IPS-11a (cell line): ENCODE measurements at regions not wholly inside any gene's neighbourhood (a gene's known extent, or its start where the extent isn't known, plus 50 kb on each side); places are given as distances from the start of the nearest gene placed in this dataset.

Experiments
- H3K4me3 ChIP-seq: one replicate; pipeline ENCODE4 v1.5.1; 2013; ENCODE audit warnings: low read depth, low read length, control low read depth

- no peak overlapping the region for H3K4me3 ChIP-seq
Measured at GRCh38 chr3:117534138-117534537, 824.6 kb downstream of the TUSC7 start.

GRCh38 chr3:117536006-117536405 is 826.4 kb downstream of the TUSC7 start:
- H3K4me3 ChIP-seq = no peak overlapping the region

- H3K4me3 ChIP-seq = no peak overlapping the region
Measured at GRCh38 chr3:117537949-117538348, 828.4 kb downstream of the TUSC7 start.

GRCh38 chr3:117539729-117540128 is 830.1 kb downstream of the TUSC7 start:
- no peak overlapping the region for H3K4me3 ChIP-seq

DNA sequence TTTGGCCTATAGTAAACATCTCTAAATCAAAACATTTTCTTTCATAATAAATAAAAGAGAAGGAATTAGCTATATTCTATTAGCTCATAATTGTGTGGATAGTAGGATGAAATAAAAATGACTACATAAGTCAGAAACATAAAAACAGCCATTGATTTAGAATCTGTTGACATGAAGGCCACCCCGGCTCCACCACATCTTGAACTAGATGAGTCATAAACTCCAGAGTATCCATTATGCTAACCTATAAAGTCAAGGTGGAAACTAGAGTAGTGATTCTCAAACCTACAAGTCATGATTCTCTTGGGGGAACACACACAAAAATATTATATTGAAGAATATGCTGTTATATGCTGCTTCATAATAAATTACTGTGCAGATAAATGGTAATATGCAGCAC is 831.0 kb downstream of the TUSC7 start:
- no peak overlapping the region for H3K4me3 ChIP-seq

- H3K4me3 ChIP-seq = no peak overlapping the region
Measured at GRCh38 chr3:117541721-117542120, 832.1 kb downstream of the TUSC7 start.

DNA sequence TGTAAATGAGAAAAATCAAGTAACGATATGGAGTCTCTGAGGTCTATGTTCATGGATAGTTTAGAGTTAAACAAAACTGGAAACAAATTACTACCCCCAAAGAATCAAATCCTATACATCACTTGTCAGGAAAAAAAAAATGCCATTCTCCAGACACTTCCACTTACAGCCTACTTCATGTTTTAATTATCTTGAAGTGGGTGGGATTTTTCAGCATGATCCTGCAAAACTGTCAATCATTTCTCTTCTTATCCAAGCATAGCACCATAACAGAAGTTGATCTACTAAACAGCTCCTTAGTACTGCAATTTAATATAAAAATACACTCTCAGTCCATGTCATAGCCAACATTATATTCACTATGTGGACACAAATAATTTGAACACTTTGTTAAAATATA is 833.9 kb downstream of the TUSC7 start:
- H3K4me3 ChIP-seq = no peak overlapping the region

- H3K4me3 ChIP-seq = no peak overlapping the region
Measured at GRCh38 chr3:117545484-117545883, 835.9 kb downstream of the TUSC7 start.

GRCh38 chr3:117547956-117548550 is 838.5 kb downstream of the TUSC7 start:
- no peak overlapping the region for H3K4me3 ChIP-seq

DNA sequence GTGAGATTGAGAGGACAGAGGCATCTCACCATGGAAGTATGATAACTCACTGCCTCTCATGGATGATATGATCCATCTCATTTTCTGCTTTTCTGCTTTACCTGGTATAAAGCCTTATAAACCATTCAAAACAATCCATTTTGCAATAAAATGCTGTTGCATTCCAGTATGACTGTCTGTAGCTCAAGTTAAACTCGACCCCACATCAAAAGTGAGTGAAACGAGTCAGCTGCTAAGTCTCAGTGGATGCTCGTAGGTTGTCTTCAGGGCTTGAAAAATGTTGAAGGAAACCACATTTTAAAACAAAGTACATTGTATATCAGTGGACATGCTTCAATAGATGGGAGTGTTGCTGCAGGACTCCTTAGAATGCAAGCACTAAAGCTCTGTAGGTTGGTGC is 839.0 kb downstream of the TUSC7 start:
- H3K4me3 ChIP-seq = no peak overlapping the region

- H3K4me3 ChIP-seq = no peak overlapping the region
Measured at GRCh38 chr3:117549716-117550115, 840.1 kb downstream of the TUSC7 start.

- no peak overlapping the region for H3K4me3 ChIP-seq
Measured at GRCh38 chr3:117550766-117551165, 841.2 kb downstream of the TUSC7 start.

DNA sequence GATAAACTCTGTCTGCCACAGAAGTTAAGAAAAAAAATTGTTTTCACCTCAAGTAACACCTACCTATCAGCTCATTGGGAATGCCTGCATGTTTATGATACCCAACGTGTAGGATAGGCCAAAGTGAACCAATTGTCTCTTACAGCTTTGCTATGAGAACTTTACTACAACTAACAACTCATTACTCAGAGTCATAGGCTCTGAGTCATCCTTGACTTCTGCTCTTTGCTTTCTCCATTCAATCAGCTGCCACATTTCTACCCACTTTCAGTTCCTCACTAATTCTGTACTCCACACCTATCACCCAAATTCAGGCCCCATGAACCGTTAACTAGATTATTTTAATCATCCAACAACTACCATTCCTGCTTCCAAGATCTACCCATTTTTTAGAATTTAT is 843.9 kb downstream of the TUSC7 start:
- no peak overlapping the region for H3K4me3 ChIP-seq

GRCh38 chr3:117556646-117557407 is 847.2 kb downstream of the TUSC7 start:
- H3K4me3 ChIP-seq = no peak overlapping the region

DNA sequence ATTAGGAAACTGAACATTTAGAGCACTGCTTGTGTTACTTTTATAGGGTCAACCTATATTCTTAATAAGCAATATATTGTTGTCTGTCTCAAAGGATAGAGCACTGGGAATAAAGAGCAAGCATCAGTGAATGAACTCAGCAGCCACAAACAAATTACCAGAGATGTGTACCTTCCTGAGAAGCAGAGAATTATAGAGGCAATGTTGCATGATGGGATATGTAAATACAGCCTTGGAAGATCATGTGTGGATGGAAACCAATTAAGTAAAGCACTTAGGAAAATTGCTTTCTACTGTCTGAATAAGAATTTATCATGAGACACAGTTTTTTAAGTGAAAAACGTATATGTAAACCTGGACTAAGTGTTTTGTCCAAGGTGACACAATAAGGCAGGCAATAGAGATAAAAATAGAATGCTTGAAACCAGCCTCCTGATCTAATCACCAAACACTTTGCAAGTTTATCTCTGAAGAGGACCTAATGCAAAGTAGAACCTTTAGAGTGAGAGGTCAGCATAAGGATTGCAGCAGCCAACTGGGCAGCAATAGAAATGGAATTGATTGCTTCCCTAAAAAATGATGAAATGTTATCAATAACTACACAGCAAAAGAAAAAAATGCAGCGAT is 848.0 kb downstream of the TUSC7 start:
- no peak overlapping the region for H3K4me3 ChIP-seq

- no peak overlapping the region for H3K4me3 ChIP-seq
Measured at GRCh38 chr3:117558681-117559080, 849.1 kb downstream of the TUSC7 start.

DNA sequence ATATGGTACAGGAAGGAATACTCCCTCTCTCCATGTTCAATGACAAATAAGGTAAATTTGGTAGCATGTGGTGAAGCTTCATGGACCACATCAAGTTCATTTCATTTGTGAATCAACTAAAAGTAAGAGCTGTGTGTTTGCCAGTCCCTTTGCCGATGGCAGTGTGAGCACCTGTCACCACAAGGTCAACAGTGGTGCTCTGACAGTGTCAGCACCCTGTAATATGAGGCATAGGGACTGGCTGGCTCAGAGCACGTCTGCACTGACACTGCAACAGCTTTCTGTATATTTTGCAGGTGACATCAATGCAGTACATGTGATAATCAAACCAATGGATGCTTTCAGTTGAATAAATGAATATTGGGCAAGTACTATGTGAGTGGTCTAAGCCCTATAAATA is 852.4 kb downstream of the TUSC7 start:
- H3K4me3 ChIP-seq = no peak overlapping the region

- no peak overlapping the region for H3K4me3 ChIP-seq
Measured at GRCh38 chr3:117563063-117563462, 853.5 kb downstream of the TUSC7 start.

- no peak overlapping the region for H3K4me3 ChIP-seq
Measured at GRCh38 chr3:117565777-117566176, 856.2 kb downstream of the TUSC7 start.

DNA sequence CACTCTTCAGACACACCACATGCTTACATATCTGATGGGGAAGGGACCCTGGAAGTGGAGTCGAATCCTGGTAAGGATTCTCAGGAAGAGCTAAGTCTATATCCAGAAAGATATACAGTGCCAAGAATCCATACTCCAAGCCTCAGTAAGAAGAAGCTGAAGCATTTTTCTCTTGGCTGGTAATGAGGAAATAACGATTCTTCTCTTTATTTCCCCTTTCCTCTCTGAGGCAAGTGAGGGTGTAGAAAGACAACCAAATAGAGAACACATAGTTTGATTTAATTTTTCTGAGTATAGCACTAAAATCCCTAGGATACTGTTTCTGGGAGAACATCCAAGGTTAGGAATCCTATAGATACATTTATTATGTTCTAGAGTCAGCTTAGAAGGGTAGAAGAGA is 857.3 kb downstream of the TUSC7 start:
- H3K4me3 ChIP-seq = no peak overlapping the region

- H3K4me3 ChIP-seq = no peak overlapping the region
Measured at GRCh38 chr3:117567382-117567781, 857.8 kb downstream of the TUSC7 start.

- no peak overlapping the region for H3K4me3 ChIP-seq
Measured at GRCh38 chr3:117567906-117568305, 858.3 kb downstream of the TUSC7 start.
